ENCODE measurements at regions not wholly inside any gene's neighbourhood (a gene's known extent, or its start where the extent isn't known, plus 50 kb on each side); places are given as distances from the start of the nearest gene placed in this dataset.
"Not testable (repeated sequence)": the region's sequence is repeated elsewhere in the genome, so short reads cannot be mapped to it uniquely, and the experiment has no call there.

DNA sequence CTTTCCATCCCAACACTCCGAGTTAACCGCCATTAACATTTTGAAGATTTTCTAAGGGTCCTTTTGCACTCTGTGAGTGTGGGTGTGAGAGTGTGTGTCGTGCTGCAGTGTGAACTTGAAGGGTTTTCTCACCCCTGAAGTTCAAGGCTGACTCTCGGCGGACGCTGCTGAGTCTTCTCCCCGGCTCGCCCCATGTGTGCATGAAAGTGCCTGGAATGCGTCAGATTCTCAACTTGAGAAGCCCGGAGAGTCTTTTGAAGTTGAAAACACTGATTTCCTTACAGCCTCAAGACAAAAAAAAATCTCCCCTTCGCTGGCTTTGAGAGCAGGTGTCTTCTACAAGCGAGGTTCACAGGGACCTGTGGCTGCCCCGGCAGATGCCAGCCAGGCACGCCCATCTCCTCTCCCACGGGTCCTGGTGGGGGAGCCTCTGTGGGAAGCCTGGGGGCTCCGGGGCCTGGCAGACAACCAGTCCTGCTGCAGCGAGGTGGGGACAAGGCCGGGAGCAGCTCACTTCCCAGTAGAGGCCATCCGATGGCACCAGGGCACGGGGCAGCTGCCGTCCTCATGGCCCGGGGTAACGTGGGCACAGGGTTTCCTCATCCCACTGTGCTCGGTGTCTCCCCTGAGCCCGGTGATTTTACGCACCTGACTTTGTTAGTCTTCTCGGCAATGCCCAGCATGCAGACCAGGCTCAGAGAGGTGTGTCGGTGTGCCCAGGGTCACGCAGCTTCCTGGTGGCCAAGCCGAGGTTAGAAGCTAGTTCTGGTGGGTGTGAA, 128.4 kb downstream of the IGLL1 start:
- peak; percentile 91 for TF ChIP-seq ZNF768 (CRISPR knock-in tag; IDR thresholded peaks at IDR 0.05)
- FAIRE-seq; DNase-seq (ENCODE audit: low spot score); H3K9me3 ChIP-seq (ENCODE audit: low read length); H3K4me3 ChIP-seq (replicated peaks in 1 of 3; ENCODE audit: insufficient read depth in 1 of 3, low read depth in 2 of 3, low read length in 3 of 3); H4K20me1 ChIP-seq (ENCODE audit: insufficient read depth, low read length); H3K9ac ChIP-seq (ENCODE audit: insufficient read depth, low read depth, low read length); POLR2A ChIA-PET; H2AFZ ChIP-seq (ENCODE audit: low read length); CTCF ChIA-PET (ENCODE audit: low intra/inter-chr PET ratio, low total read pairs); intact Hi-C loops (cut with micrococcal nuclease; ENCODE audit: unreplicated experiment); ATAC-seq; H3K4me2 ChIP-seq (ENCODE audit: low read depth, low read length); in situ Hi-C loops (cut with HindIII; ENCODE audit: extremely low pct_ligation_motif_present, low pct_unique_long_range_greater_than_20kb); H3K27ac ChIP-seq (ENCODE audit: extremely low read length, insufficient read depth, low read length); BruUV-seq (replicated peaks); H3K79me2 ChIP-seq (ENCODE audit: insufficient read depth, low read length); H3K36me3 ChIP-seq (replicated peaks in 1 of 2; ENCODE audit: control insufficient read depth in 1 of 2, insufficient read depth in 2 of 2, low read length in 2 of 2): not testable (repeated sequence)
- 51% methylated on average over 11 of the region's 30 CpGs for WGBS (ENCODE audit: low lambda C conversion rate)
- 0 out of 2 replicates have a peak, but pooled peaks cover 12% of the 10 kb centered on the region for H3K4me1 ChIP-seq (ENCODE audit: insufficient read depth, low read length)
- peaks cover 0 to 24% of the 10 kb centered on the region in 2 experiments; a peak in 4 of 5 replicates for H3K27me3 ChIP-seq (ENCODE audit: control insufficient read depth in 1 of 2, insufficient read depth in 2 of 2, low read length in 2 of 2)

DNA sequence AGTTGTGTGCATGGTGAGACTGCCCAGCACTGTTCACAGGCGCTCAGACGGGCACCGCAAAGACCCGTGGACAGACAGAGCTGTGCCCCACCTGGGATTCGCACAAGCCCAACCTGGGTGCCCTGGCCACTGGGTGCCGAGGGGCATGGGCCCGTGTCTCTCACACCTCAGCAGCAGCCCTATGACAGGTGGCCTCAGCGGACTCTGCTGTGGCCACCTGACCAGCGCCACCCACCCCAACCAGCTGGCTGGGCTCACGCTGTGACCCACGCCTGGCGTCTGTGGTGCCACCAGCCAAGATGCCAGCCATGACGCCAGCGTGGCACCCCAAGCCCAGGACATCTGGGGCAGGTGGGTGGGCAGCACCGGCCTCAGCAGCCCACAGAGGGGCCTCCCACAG, 129.3 kb downstream of the IGLL1 start:
- H3K4me3 ChIP-seq (replicated peaks in 1 of 3; ENCODE audit: insufficient read depth in 1 of 3, low read depth in 2 of 3, low read length in 3 of 3); BruUV-seq (replicated peaks); H3K79me2 ChIP-seq (ENCODE audit: insufficient read depth, low read length); H3K9ac ChIP-seq (ENCODE audit: insufficient read depth, low read depth, low read length); H3K4me2 ChIP-seq (ENCODE audit: low read depth, low read length); H3K4me1 ChIP-seq (ENCODE audit: insufficient read depth, low read length); in situ Hi-C loops (cut with HindIII; ENCODE audit: extremely low pct_ligation_motif_present, low pct_unique_long_range_greater_than_20kb); H3K36me3 ChIP-seq (replicated peaks in 1 of 2; ENCODE audit: control insufficient read depth in 1 of 2, insufficient read depth in 2 of 2, low read length in 2 of 2); intact Hi-C loops (cut with micrococcal nuclease; ENCODE audit: unreplicated experiment); H2AFZ ChIP-seq (ENCODE audit: low read length); H3K27ac ChIP-seq (ENCODE audit: extremely low read length, insufficient read depth, low read length); POLR2A ChIA-PET; ATAC-seq; CTCF ChIA-PET (ENCODE audit: low intra/inter-chr PET ratio, low total read pairs); H3K9me3 ChIP-seq (ENCODE audit: low read length); H4K20me1 ChIP-seq (ENCODE audit: insufficient read depth, low read length); DNase-seq (ENCODE audit: low spot score); FAIRE-seq: not testable (repeated sequence)
- 63% methylated on average over 6 of the region's 15 CpGs for WGBS (ENCODE audit: low lambda C conversion rate)
- H3K27me3 ChIP-seq (ENCODE audit: control insufficient read depth in 1 of 2, insufficient read depth in 2 of 2, low read length in 2 of 2): peaks cover 0 to 17% of the 10 kb centered on the region in 2 experiments; a peak in 4 of 5 replicates
